Karpas-422 (cell line): ENCODE measurements at regions not wholly inside any gene's neighbourhood (a gene's known extent, or its start where the extent isn't known, plus 50 kb on each side); places are given as distances from the start of the nearest gene placed in this dataset.

Experiments used
- DNase-seq: peaks from one replicate; pipeline ENCODE4 v3.0.0-alpha.2; 2015
- H2AFZ ChIP-seq: fragments of 200-600 bp; sonication (generic); 2 replicates; pipeline ENCODE4 v1.6.1; 2014; ENCODE audit warnings: antibody characterized with exemption, low read length, mixed read lengths
- H3K27ac ChIP-seq: fragments of 200-600 bp; sonication (generic); 2 replicates; pipeline ENCODE4 v1.5.1; 2014; ENCODE audit warnings: mild to moderate bottlenecking, low read length, moderate library complexity
- H3K27me3 ChIP-seq: fragments of 200-600 bp; sonication (generic); 2 replicates; pipeline ENCODE4 v1.6.1; 2014; ENCODE audit warnings: low read length, mixed read lengths
- H3K36me3 ChIP-seq: fragments of 200-600 bp; sonication (generic); 2 replicates; pipeline ENCODE4 v1.6.1; 2014; ENCODE audit warnings: low read length, mixed read lengths; ENCODE audit not compliant: insufficient read depth
- H3K4me1 ChIP-seq: fragments of 200-600 bp; sonication (generic); 2 replicates; pipeline ENCODE4 v1.6.1; 2014; ENCODE audit warnings: mild to moderate bottlenecking, low read length, mixed read lengths
- H3K4me2 ChIP-seq: fragments of 200-600 bp; sonication (generic); 2 replicates; pipeline ENCODE4 v1.6.1; 2014; ENCODE audit warnings: low read length, low read depth, mild to moderate bottlenecking; ENCODE audit not compliant: poor library complexity, severe bottlenecking
- H3K4me3 ChIP-seq: fragments of 200-600 bp; sonication (generic); 2 replicates; pipeline ENCODE4 v1.5.1; 2014; ENCODE audit warnings: mild to moderate bottlenecking, antibody characterized with exemption, low read length, mixed read lengths
- H3K79me2 ChIP-seq: fragments of 200-600 bp; sonication (generic); 2 replicates; pipeline ENCODE4 v1.6.1; 2014; ENCODE audit warnings: mild to moderate bottlenecking, low read length, mixed read lengths
- H3K9ac ChIP-seq: fragments of 200-600 bp; sonication (generic); 2 replicates; pipeline ENCODE4 v1.6.0; 2014; ENCODE audit warnings: low read length
- H3K9me2 ChIP-seq: fragments of 200-600 bp; sonication (generic), shearing (Covaris generic); replicated peaks from 2 replicates; pipeline ENCODE4 v1.6.0; 2014; ENCODE audit warnings: mild to moderate bottlenecking, low read length, moderate library complexity; ENCODE audit not compliant: insufficient read depth
- H3K9me3 ChIP-seq: fragments of 300-700, 200-600 bp; sonication (generic); 2 replicates; pipeline ENCODE4 v1.6.1; 2014; ENCODE audit warnings: low read length, mixed read lengths
- H4K20me1 ChIP-seq: fragments of 200-600 bp; sonication (generic); 2 replicates; pipeline ENCODE4 v1.6.1; 2014; ENCODE audit warnings: mild to moderate bottlenecking, antibody characterized with exemption, low read length, low read depth; ENCODE audit not compliant: insufficient read depth

- Histone ChIP-seq H3K4me1 (peaks cover 75% of the 10 kb centered on the region), H3K9me2 (no peaks in the 10 kb centered on the region), H4K20me1 (no peaks in the 10 kb centered on the region), H3K9ac (peak overlapping the region; percentile 55), H3K4me2 (peak overlapping the region; percentile 67), H3K4me3 (peak overlapping the region; percentile 40), H3K9me3 (peaks cover 3% of the 10 kb centered on the region; the same call in 1 of the 2 replicates), H2AFZ (peak overlapping the region; percentile 24; the same call in 1 of the 2 replicates), H3K79me2 (no peaks in the 10 kb centered on the region), H3K36me3 (no peaks in the 10 kb centered on the region), H3K27me3 (no peaks in the 10 kb centered on the region; the same call in 1 of the 2 replicates), H3K27ac (peak overlapping the region; percentile 95)
- DNase-seq: peak; percentile 94
Observed at GRCh38 chr1:217373761-217374701, 256.9 kb downstream of the GPATCH2 start.

GRCh38 chr1:217372049-217372970, 258.6 kb downstream of the GPATCH2 start:
- peak overlapping the region; percentile 95 for H3K27ac ChIP-seq
- no peaks in the 10 kb centered on the region for H3K9me2 ChIP-seq
- peak overlapping the region; percentile 40; the same call in 1 of the 2 replicates for H3K4me3 ChIP-seq
- peaks cover 90% of the 10 kb centered on the region for H3K4me1 ChIP-seq
- peak overlapping the region; percentile 55 for H3K9ac ChIP-seq
- no peaks in the 10 kb centered on the region; the same call in 1 of the 2 replicates for H3K9me3 ChIP-seq
- peak overlapping the region; percentile 67 for H3K4me2 ChIP-seq
- no peaks in the 10 kb centered on the region for H3K27me3 ChIP-seq
- H4K20me1 ChIP-seq: no peaks in the 10 kb centered on the region
- peak overlapping the region; percentile 23; the same call in 1 of the 2 replicates for H2AFZ ChIP-seq
- H3K36me3 ChIP-seq: no peaks in the 10 kb centered on the region
- H3K79me2 ChIP-seq: no peaks in the 10 kb centered on the region
- DNase-seq: peak; percentile 69

GRCh38 chr1:217370757-217371156, 260.1 kb downstream of the GPATCH2 start:
- H2AFZ ChIP-seq: no peak overlapping the region
- H3K9me3 ChIP-seq: no peaks in the 10 kb centered on the region
- no peak for DNase-seq
- H3K79me2 ChIP-seq: no peaks in the 10 kb centered on the region
- peaks cover 88% of the 10 kb centered on the region for H3K4me1 ChIP-seq
- no peaks in the 10 kb centered on the region for H4K20me1 ChIP-seq
- no peak overlapping the region for H3K9ac ChIP-seq
- no peak overlapping the region for H3K4me2 ChIP-seq
- no peak overlapping the region for H3K4me3 ChIP-seq
- H3K27me3 ChIP-seq: no peaks in the 10 kb centered on the region
- H3K9me2 ChIP-seq: no peaks in the 10 kb centered on the region
- no peak overlapping the region for H3K27ac ChIP-seq
- H3K36me3 ChIP-seq: no peaks in the 10 kb centered on the region

- peak overlapping the region; percentile 53 for H3K4me2 ChIP-seq
- no peaks in the 10 kb centered on the region for H3K79me2 ChIP-seq
- peak overlapping the region; percentile 66; the same call in 1 of the 2 replicates for H2AFZ ChIP-seq
- no peaks in the 10 kb centered on the region for H4K20me1 ChIP-seq
- DNase-seq: peak; percentile 46
- H3K27ac ChIP-seq: peak overlapping the region; percentile 84
- no peaks in the 10 kb centered on the region for H3K27me3 ChIP-seq
- no peak overlapping the region for H3K9ac ChIP-seq
- no peaks in the 10 kb centered on the region for H3K9me3 ChIP-seq
- no peaks in the 10 kb centered on the region for H3K36me3 ChIP-seq
- H3K9me2 ChIP-seq: no peaks in the 10 kb centered on the region
- peaks cover 88% of the 10 kb centered on the region for H3K4me1 ChIP-seq
- H3K4me3 ChIP-seq: 0 out of 2 replicates have a peak overlapping the region, but pooled peaks have one; percentile 26
Observed at GRCh38 chr1:217369996-217370551, 260.8 kb downstream of the GPATCH2 start.

GRCh38 chr1:217369271-217369981, 261.5 kb downstream of the GPATCH2 start:
- H3K27me3 ChIP-seq: no peaks in the 10 kb centered on the region
- peak overlapping the region; percentile 53 for H3K4me2 ChIP-seq
- H3K27ac ChIP-seq: peak overlapping the region; percentile 84
- no peaks in the 10 kb centered on the region for H3K9me3 ChIP-seq
- H3K9ac ChIP-seq: peak overlapping the region; percentile 15
- no peaks in the 10 kb centered on the region for H3K9me2 ChIP-seq
- no peaks in the 10 kb centered on the region for H3K36me3 ChIP-seq
- H4K20me1 ChIP-seq: no peaks in the 10 kb centered on the region
- H2AFZ ChIP-seq: peak overlapping the region; percentile 66; the same call in 1 of the 2 replicates
- peak overlapping the region; percentile 26 for H3K4me3 ChIP-seq
- DNase-seq: peak; percentile 84
- H3K79me2 ChIP-seq: no peaks in the 10 kb centered on the region
- peaks cover 88% of the 10 kb centered on the region for H3K4me1 ChIP-seq

- no peaks in the 10 kb centered on the region for H3K27me3 ChIP-seq
- peak overlapping the region; percentile 50; the same call in 1 of the 2 replicates for H3K4me3 ChIP-seq
- no peak overlapping the region for H3K9ac ChIP-seq
- no peaks in the 10 kb centered on the region for H3K9me2 ChIP-seq
- no peaks in the 10 kb centered on the region for H3K79me2 ChIP-seq
- 0 out of 2 replicates have a peak overlapping the region, but pooled peaks have one; percentile 12 for H2AFZ ChIP-seq
- no peaks in the 10 kb centered on the region for H4K20me1 ChIP-seq
- DNase-seq: no peak
- H3K36me3 ChIP-seq: no peaks in the 10 kb centered on the region
- H3K4me1 ChIP-seq: peaks cover 73% of the 10 kb centered on the region
- peak overlapping the region; percentile 74 for H3K27ac ChIP-seq
- H3K9me3 ChIP-seq: no peaks in the 10 kb centered on the region
- peak overlapping the region; percentile 81 for H3K4me2 ChIP-seq
Observed at GRCh38 chr1:217364220-217364619, 266.7 kb downstream of the GPATCH2 start.

- no peaks in the 10 kb centered on the region for H4K20me1 ChIP-seq
- H3K4me2 ChIP-seq: peak overlapping the region; percentile 81
- H3K9me3 ChIP-seq: no peaks in the 10 kb centered on the region
- H3K27ac ChIP-seq: no peak overlapping the region
- no peaks in the 10 kb centered on the region for H3K27me3 ChIP-seq
- H3K9ac ChIP-seq: no peak overlapping the region
- no peaks in the 10 kb centered on the region for H3K36me3 ChIP-seq
- no peaks in the 10 kb centered on the region for H3K79me2 ChIP-seq
- peak overlapping the region; percentile 76 for H2AFZ ChIP-seq
- H3K4me1 ChIP-seq: peaks cover 64% of the 10 kb centered on the region
- H3K9me2 ChIP-seq: no peaks in the 10 kb centered on the region
- H3K4me3 ChIP-seq: no peak overlapping the region
- DNase-seq: no peak
Observed at GRCh38 chr1:217363319-217363718, 267.6 kb downstream of the GPATCH2 start.
